ENCODE measurements at regions not wholly inside any gene's neighbourhood (a gene's known extent, or its start where the extent isn't known, plus 50 kb on each side); places are given as distances from the start of the nearest gene placed in this dataset.

GRCh38 chr11:101765932-101766331, 148.9 kb upstream of the CEP126 start (continued):
- no peak for TF ChIP-seq ZNF462 (CRISPR knock-in tag; IDR thresholded peaks at IDR 0.05)

GRCh38 chr11:101759771-101760450, 154.9 kb upstream of the CEP126 start:
- Histone ChIP-seq H3K4me1 (ENCODE audit: insufficient read depth) (no peaks in the 10 kb centered on the region), H2AFZ (no peak overlapping the region), H3K4me3 (no peak overlapping the region), H4K20me1 (replicated peaks; ENCODE audit: insufficient read depth) (no peaks in the 10 kb centered on the region), H3K79me2 (replicated peaks; ENCODE audit: insufficient read depth) (no peaks in the 10 kb centered on the region), H3K9me2 (ENCODE audit: insufficient read depth) (0 out of 2 replicates have a peak, but pooled peaks cover 3% of the 10 kb centered on the region), H3K27me3 (ENCODE audit: insufficient read depth) (no peaks in the 10 kb centered on the region), H3K4me2 (no peak overlapping the region), H3K36me3 (ENCODE audit: insufficient read depth) (no peaks in the 10 kb centered on the region), H3F3A (replicated peaks; ENCODE audit: low read depth) (no peaks in the 10 kb centered on the region), H3K27ac (ENCODE audit: low read depth) (no peak overlapping the region)
- Mint-ChIP-seq H3K9me3 (peaks cover 7% of the 10 kb centered on the region; the same call in 2 of the 3 replicates), H3K27ac (no peak overlapping the region), H3K4me3 (no peak overlapping the region), H3K27me3 (ENCODE audit: insufficient read depth, low read depth, poor library complexity) (no peaks in the 10 kb centered on the region), H3K4me1 (no peaks in the 10 kb centered on the region), H3K36me3 (ENCODE audit: low read depth) (peaks cover 6% of the 10 kb centered on the region; the same call in 2 of the 3 replicates)
- DNase-seq (ENCODE audit: low spot score) (peak; percentile 8), ATAC-seq (no peak; the same call in 2 of the 3 replicates)
- TF ChIP-seq ZNF331 (CRISPR knock-in tag; IDR thresholded peaks at IDR 0.05; ENCODE audit: low read depth) (no peak), CTCF (conservative IDR thresholded peaks at IDR 0.05; ENCODE audit: low read depth in 2 of 2) (0 out of 4 replicates have a peak, but pooled peaks of 1 of the 2 experiments have one; percentile 3)
